PC-3 (cell line): ENCODE measurements at regions not wholly inside any gene's neighbourhood (a gene's known extent, or its start where the extent isn't known, plus 50 kb on each side); places are given as distances from the start of the nearest gene placed in this dataset.

ENCODE experiments used
- ATAC-seq: fragments of 200-7000 bp; cut with Tn5 transposase; 2 replicates; pipeline ENCODE4 v1.9.1; 2020; ENCODE audit warnings: mild to moderate bottlenecking, moderate library complexity
- BruUV-seq: library from RNA; stranded (reverse); fragments of 400-500 nt; replicated peaks from 2 replicates; lab custom pipeline; 2021; lab: Mats Ljungman, UMichigan
- CTCF ChIA-PET: fragments of 300-600 bp; sonication (Branson Sonifier 250); formaldehyde crosslinking; loops from one replicate; lab custom pipeline; 2022; ENCODE audit warnings: antibody characterized with exemption; lab: Charles Lee
- POLR2A ChIA-PET: fragments of 300-600 bp; sonication (Branson Sonifier 250); formaldehyde crosslinking; loops from one replicate; lab custom pipeline; 2022; ENCODE audit warnings: antibody characterized with exemption; ENCODE audit not compliant: unreplicated experiment; lab: Charles Lee
- DNase-seq: peaks from one replicate; pipeline ENCODE4 v3.0.0-alpha.2; 2015
- H2AFZ ChIP-seq: fragments of 300-600 bp; sonication (generic); 2 replicates; pipeline ENCODE4 v1.6.0; 2016; ENCODE audit warnings: antibody characterized with exemption, low read length
- H3F3A ChIP-seq: fragments of 300-600 bp; sonication (generic); one replicate; pipeline ENCODE4 v1.6.0; 2017; ENCODE audit warnings: antibody characterized with exemption, low read length, control low read depth, mild to moderate bottlenecking; ENCODE audit not compliant: unreplicated experiment
- H3K27ac ChIP-seq: fragments of 300-600 bp; sonication (generic); 2 replicates; pipeline ENCODE4 v1.5.1; 2016; ENCODE audit warnings: mild to moderate bottlenecking, low read length
- H3K27me3 ChIP-seq: fragments of 300-600 bp; sonication (generic); 2 replicates; pipeline ENCODE4 v1.6.1; 2016; ENCODE audit warnings: low read length, mixed read lengths
- H3K36me3 ChIP-seq: fragments of 300-600 bp; sonication (generic); 2 replicates; pipeline ENCODE4 v1.6.1; 2016; ENCODE audit warnings: low read depth, mixed run types, low read length, mixed read lengths
- H3K4me1 ChIP-seq: fragments of 300-600 bp; sonication (generic); 2 replicates; pipeline ENCODE4 v1.5.1; 2016; ENCODE audit warnings: low read length; ENCODE audit not compliant: insufficient read depth
- H3K4me2 ChIP-seq: fragments of 300-600 bp; sonication (generic); 2 replicates; pipeline ENCODE4 v1.6.0; 2016; ENCODE audit warnings: low read length
- H3K4me3 ChIP-seq: fragments of 300-600 bp; sonication (generic); 2 replicates; pipeline ENCODE4 v1.5.1; 2016; ENCODE audit warnings: mild to moderate bottlenecking, low read length, mixed read lengths
- H3K79me2 ChIP-seq: fragments of 300-600 bp; sonication (generic); 2 replicates; pipeline ENCODE4 v1.6.1; 2017; ENCODE audit warnings: low read length, mixed read lengths
- H3K9ac ChIP-seq: fragments of 300-600 bp; sonication (generic); 2 replicates; pipeline ENCODE4 v1.6.0; 2016; ENCODE audit warnings: mild to moderate bottlenecking, low read length
- H3K9me2 ChIP-seq: fragments of 300-600 bp; sonication (generic); replicated peaks from 2 replicates; pipeline ENCODE4 v1.6.1; 2016; ENCODE audit warnings: mixed run types, low read length, mixed read lengths
- H3K9me3 ChIP-seq: fragments of 300-600 bp; sonication (generic); 2 replicates; pipeline ENCODE4 v1.6.1; 2016; ENCODE audit warnings: low read length, mixed read lengths
- H4K20me1 ChIP-seq: fragments of 300-600 bp; sonication (generic); 2 replicates; pipeline ENCODE4 v1.6.1; 2016; ENCODE audit warnings: low read length, mixed read lengths
- EZH2 ChIP-seq: fragments of 300-600 bp; sonication (generic); IDR thresholded peaks from one replicate; pipeline ENCODE4 v1.6.1; 2017; ENCODE audit warnings: antibody characterized with exemption, mild to moderate bottlenecking, low read length; ENCODE audit not compliant: unreplicated experiment
- EZH2phosphoT487 ChIP-seq: fragments of 300-600 bp; sonication (generic); IDR thresholded peaks from 2 replicates; pipeline ENCODE4 v1.6.1; 2018; ENCODE audit warnings: mild to moderate bottlenecking, antibody characterized with exemption, low read length, borderline replicate concordance
- intact Hi-C: fragments of 100-400 bp; cut with micrococcal nuclease; formaldehyde crosslinking; loops from 2 replicates; pipeline ENCODE4 v1.9.0; 2023
- TF ChIP-seq, protein P1 (sequence below): fragments of 300-600 bp; sonication (generic); conservative IDR thresholded peaks from 2 replicates; pipeline ENCODE4 v1.5.1; 2017; ENCODE audit warnings: antibody characterized with exemption, low read depth, mild to moderate bottlenecking, low read length

DNA sequence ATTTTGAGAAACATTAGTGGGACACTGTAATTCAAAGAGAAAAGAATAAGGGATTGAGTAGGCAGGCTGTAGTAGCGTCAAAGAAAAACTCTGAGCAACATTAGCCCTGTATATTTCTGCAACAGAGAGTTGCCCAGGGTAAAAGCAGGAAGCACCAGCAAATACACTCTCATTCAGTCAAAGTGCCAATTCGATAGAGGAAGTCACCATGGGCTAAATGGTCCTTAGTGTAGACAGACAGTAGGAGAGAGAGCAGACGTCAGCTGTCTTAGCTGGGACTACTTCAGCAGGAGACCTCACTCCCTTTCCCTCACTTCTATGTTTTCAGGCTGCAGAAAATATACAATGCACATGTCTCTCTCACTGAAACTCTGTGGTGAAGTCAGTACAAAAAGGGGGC lies 2073.8 kb upstream of the TENM3 start:
- intact Hi-C loops = no loop called here
- Histone ChIP-seq H3K9me2 (no peaks in the 10 kb centered on the region), H3K79me2 (no peaks in the 10 kb centered on the region), H3K9ac (no peak overlapping the region), H3K4me2 (no peak overlapping the region), H3K4me1 (no peaks in the 10 kb centered on the region), H3K36me3 (no peaks in the 10 kb centered on the region), H3K4me3 (no peak overlapping the region), H3K27me3 (peaks cover 29% of the 10 kb centered on the region), H3K27ac (no peak overlapping the region), H2AFZ (no peak overlapping the region), H3K9me3 (no peaks in the 10 kb centered on the region), H3F3A (no peaks in the 10 kb centered on the region), H4K20me1 (no peaks in the 10 kb centered on the region)
- DNase-seq = no peak
- CTCF ChIA-PET = no interaction called here
- POLR2A ChIA-PET = no interaction called here
- no peak for ATAC-seq
- no TSS peak for BruUV-seq
- TF ChIP-seq EZH2phosphoT487 = no peak

DNA sequence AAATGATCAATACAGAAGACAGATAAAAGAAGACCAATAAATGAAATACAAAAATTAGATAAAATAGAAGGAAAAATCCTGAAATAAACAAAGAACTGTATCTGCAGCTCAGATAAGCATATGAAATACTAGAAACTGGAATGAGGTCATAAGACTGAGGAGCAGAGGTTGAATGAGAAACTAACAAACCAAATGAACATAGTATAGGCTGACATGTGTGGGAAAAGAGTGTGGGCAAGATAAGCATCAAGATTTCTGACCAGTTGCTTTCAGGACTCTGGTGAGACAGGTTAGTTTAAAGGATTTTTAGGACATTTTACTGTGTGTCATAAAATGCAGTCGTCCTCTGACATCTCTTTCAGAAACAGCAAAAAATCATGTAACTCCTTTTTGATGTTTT lies 2073.2 kb upstream of the TENM3 start:
- H3K4me3 ChIP-seq = no peak overlapping the region
- peaks cover 29% of the 10 kb centered on the region for H3K27me3 ChIP-seq
- no peaks in the 10 kb centered on the region for H4K20me1 ChIP-seq
- BruUV-seq = no TSS peak
- ATAC-seq = no peak
- H3K9me2 ChIP-seq = no peaks in the 10 kb centered on the region
- H3K27ac ChIP-seq = no peak overlapping the region
- POLR2A ChIA-PET = no interaction called here
- CTCF ChIA-PET = no interaction called here
- TF ChIP-seq, protein P1, sequence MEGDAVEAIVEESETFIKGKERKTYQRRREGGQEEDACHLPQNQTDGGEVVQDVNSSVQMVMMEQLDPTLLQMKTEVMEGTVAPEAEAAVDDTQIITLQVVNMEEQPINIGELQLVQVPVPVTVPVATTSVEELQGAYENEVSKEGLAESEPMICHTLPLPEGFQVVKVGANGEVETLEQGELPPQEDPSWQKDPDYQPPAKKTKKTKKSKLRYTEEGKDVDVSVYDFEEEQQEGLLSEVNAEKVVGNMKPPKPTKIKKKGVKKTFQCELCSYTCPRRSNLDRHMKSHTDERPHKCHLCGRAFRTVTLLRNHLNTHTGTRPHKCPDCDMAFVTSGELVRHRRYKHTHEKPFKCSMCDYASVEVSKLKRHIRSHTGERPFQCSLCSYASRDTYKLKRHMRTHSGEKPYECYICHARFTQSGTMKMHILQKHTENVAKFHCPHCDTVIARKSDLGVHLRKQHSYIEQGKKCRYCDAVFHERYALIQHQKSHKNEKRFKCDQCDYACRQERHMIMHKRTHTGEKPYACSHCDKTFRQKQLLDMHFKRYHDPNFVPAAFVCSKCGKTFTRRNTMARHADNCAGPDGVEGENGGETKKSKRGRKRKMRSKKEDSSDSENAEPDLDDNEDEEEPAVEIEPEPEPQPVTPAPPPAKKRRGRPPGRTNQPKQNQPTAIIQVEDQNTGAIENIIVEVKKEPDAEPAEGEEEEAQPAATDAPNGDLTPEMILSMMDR = no peak
- TF ChIP-seq EZH2 = no peak
- no peak for TF ChIP-seq EZH2phosphoT487
- H2AFZ ChIP-seq = no peak overlapping the region
- DNase-seq = no peak
- H3K9ac ChIP-seq = no peak overlapping the region
- no peaks in the 10 kb centered on the region for H3K9me3 ChIP-seq
- H3K4me2 ChIP-seq = no peak overlapping the region
- no peaks in the 10 kb centered on the region for H3K36me3 ChIP-seq
- H3F3A ChIP-seq = no peaks in the 10 kb centered on the region
- H3K79me2 ChIP-seq = no peaks in the 10 kb centered on the region
- intact Hi-C loops = no loop called here
- no peaks in the 10 kb centered on the region for H3K4me1 ChIP-seq

DNA sequence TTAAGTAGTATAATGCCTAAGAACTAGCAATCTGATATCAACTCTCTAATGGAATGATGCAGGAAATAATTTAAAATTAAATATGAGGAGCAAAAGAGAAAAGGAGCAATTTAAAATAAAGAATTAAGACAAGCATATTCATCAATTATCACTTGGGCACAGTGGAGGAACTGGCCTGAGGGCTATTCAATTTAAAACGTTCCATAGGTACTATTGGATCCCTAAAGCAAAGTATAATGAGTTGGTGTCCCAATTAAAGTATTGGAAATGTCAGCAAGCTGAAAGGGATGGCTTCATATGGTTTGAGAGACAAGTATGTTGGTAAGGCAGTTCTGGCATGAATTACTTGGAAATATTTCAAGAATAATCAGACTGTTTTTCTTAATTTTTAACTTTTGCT lies 2064.1 kb upstream of the TENM3 start:
- Histone ChIP-seq H3K9ac (no peak overlapping the region), H3K79me2 (no peaks in the 10 kb centered on the region), H3K9me2 (no peaks in the 10 kb centered on the region), H2AFZ (no peak overlapping the region), H3K27ac (no peak overlapping the region), H3K27me3 (peaks cover 7% of the 10 kb centered on the region), H3K4me3 (no peak overlapping the region), H3K36me3 (no peaks in the 10 kb centered on the region), H3F3A (no peaks in the 10 kb centered on the region), H3K4me1 (no peaks in the 10 kb centered on the region), H3K4me2 (no peak overlapping the region), H3K9me3 (no peaks in the 10 kb centered on the region), H4K20me1 (no peaks in the 10 kb centered on the region)
- intact Hi-C loops = no loop called here
- ATAC-seq = no peak
- ChIA-PET POLR2A (no interaction called here), CTCF (no interaction called here)
- BruUV-seq = no TSS peak
- DNase-seq = no peak
- TF ChIP-seq, protein P1 = no peak
- no peak for TF ChIP-seq EZH2phosphoT487
- TF ChIP-seq EZH2 = no peak
